IMR-90 (cell line): ENCODE measurements at regions not wholly inside any gene's neighbourhood (a gene's known extent, or its start where the extent isn't known, plus 50 kb on each side); places are given as distances from the start of the nearest gene placed in this dataset.

Experiments
- ATAC-seq: fragments of 200-7000 bp; cut with Tn5 transposase; 2 replicates; pipeline ENCODE4 v1.9.1; 2020; ENCODE audit warnings: low read depth, mild to moderate bottlenecking, moderate library complexity
- BruUV-seq: library from RNA; stranded (reverse); fragments of 400-500 nt; replicated peaks from 2 replicates; lab custom pipeline; 2021; lab: Mats Ljungman, UMichigan
- CTCF ChIA-PET: fragments of 300-600 bp; formaldehyde crosslinking; extraction: SDS; loops from one replicate; lab custom pipeline; 2021; ENCODE audit warnings: antibody characterized with exemption; lab: Yijun Ruan, JAX
- POLR2A ChIA-PET: fragments of 300-600 bp; sonication (Branson Sonifier 250); formaldehyde crosslinking; loops from one replicate; lab custom pipeline; 2022; ENCODE audit warnings: antibody characterized with exemption; ENCODE audit not compliant: unreplicated experiment; lab: Charles Lee
- DNase-seq: peaks from one replicate; pipeline ENCODE4 v3.0.0; 2013
- H2AFZ ChIP-seq: replicated peaks from 2 replicates; pipeline ENCODE3; 2013; ENCODE audit warnings: low read length, mild to moderate bottlenecking; ENCODE audit not compliant: poor library complexity
- H2AK5ac ChIP-seq: 2 replicates; pipeline ENCODE4 v1.6.1; 2013; ENCODE audit warnings: low read depth, low read length, inconsistent platforms
- H2AK9ac ChIP-seq: replicated peaks from 2 replicates; pipeline ENCODE3; 2013; ENCODE audit warnings: mild to moderate bottlenecking, low read depth, low read length, moderate library complexity; ENCODE audit not compliant: poor library complexity
- H2BK120ac ChIP-seq: 2 replicates; pipeline ENCODE4 v1.6.1; 2013; ENCODE audit warnings: low read depth, low read length, inconsistent platforms
- H2BK15ac ChIP-seq: 3 replicates; pipeline ENCODE4 v1.6.1; 2013; ENCODE audit warnings: low read depth, low read length, inconsistent platforms
- H2BK20ac ChIP-seq: 2 replicates; pipeline ENCODE4 v1.6.1; 2013; ENCODE audit warnings: low read depth, mild to moderate bottlenecking, inconsistent platforms, low read length, moderate library complexity
- H2BK5ac ChIP-seq: 2 replicates; pipeline ENCODE4 v1.6.1; 2013; ENCODE audit warnings: mild to moderate bottlenecking, low read depth, low read length, inconsistent platforms; ENCODE audit not compliant: poor library complexity, severe bottlenecking
- H3K14ac ChIP-seq: replicated peaks from 2 replicates; pipeline ENCODE4 v1.6.1; 2013; ENCODE audit warnings: low read depth, low read length, inconsistent platforms
- H3K18ac ChIP-seq: 2 replicates; pipeline ENCODE4 v1.6.1; 2013; ENCODE audit warnings: low read depth, low read length, control low read depth
- H3K23ac ChIP-seq: 2 replicates; pipeline ENCODE4 v1.6.1; 2013; ENCODE audit warnings: low read depth, low read length, inconsistent platforms
- H3K27ac ChIP-seq: 2 replicates; pipeline ENCODE4 v1.5.1; 2013; ENCODE audit warnings: mild to moderate bottlenecking, control low read depth, low read length; ENCODE audit not compliant: insufficient read depth
- H3K27me3 ChIP-seq: 2 replicates; pipeline ENCODE4 v1.6.1; 2013; ENCODE audit warnings: low read length; ENCODE audit not compliant: control insufficient read depth, insufficient read depth
- H3K36me3 ChIP-seq: 2 replicates; pipeline ENCODE4 v1.6.1; 2013; ENCODE audit warnings: low read length, mixed read lengths; ENCODE audit not compliant: control insufficient read depth, insufficient read depth
- H3K4ac ChIP-seq: 2 replicates; pipeline ENCODE4 v1.6.1; 2013; ENCODE audit warnings: low read depth, low read length, inconsistent platforms
- H3K4me1 ChIP-seq: 2 replicates; pipeline ENCODE4 v1.6.1; 2013; ENCODE audit warnings: low read length, mixed read lengths; ENCODE audit not compliant: control insufficient read depth, insufficient read depth
- H3K4me2 ChIP-seq: 2 replicates; pipeline ENCODE4 v1.6.1; 2013; ENCODE audit warnings: low read depth, mild to moderate bottlenecking, control low read depth, low read length, moderate library complexity
- H3K4me3 ChIP-seq: 2 replicates; pipeline ENCODE4 v1.5.1; 2013; ENCODE audit warnings: low read depth, mild to moderate bottlenecking, control low read depth, low read length, moderate library complexity; ENCODE audit not compliant: insufficient read depth
- H3K56ac ChIP-seq: 2 replicates; pipeline ENCODE4 v1.6.1; 2013; ENCODE audit warnings: low read length, inconsistent platforms; ENCODE audit not compliant: insufficient read depth; ENCODE audit errors: extremely low read depth
- H3K79me1 ChIP-seq, 2 experiments: 2 replicates each; pipeline ENCODE4 v1.6.1; 2013; ENCODE audit warnings: low read length in 2 of 2, inconsistent platforms in 1 of 2, low read depth in 1 of 2
- H3K9ac ChIP-seq: 2 replicates; pipeline ENCODE4 v1.6.1; 2013; ENCODE audit warnings: low read depth, low read length, control low read depth
- H3K9me1 ChIP-seq: 2 replicates; pipeline ENCODE4 v1.6.1; 2013; ENCODE audit warnings: low read length, inconsistent platforms; ENCODE audit not compliant: insufficient read depth
- H3K9me3 ChIP-seq: 2 replicates; pipeline ENCODE4 v1.6.1; 2013; ENCODE audit warnings: low read length; ENCODE audit not compliant: control insufficient read depth, insufficient read depth
- H4K20me1 ChIP-seq: 2 replicates; pipeline ENCODE4 v1.6.1; 2013; ENCODE audit warnings: low read length, inconsistent platforms; ENCODE audit not compliant: insufficient read depth
- H4K5ac ChIP-seq: 2 replicates; pipeline ENCODE4 v1.6.1; 2013; ENCODE audit warnings: mild to moderate bottlenecking, low read depth, low read length, control low read depth
- H4K8ac ChIP-seq, 2 experiments: 2 replicates each; pipeline ENCODE4 v1.6.1; 2013; ENCODE audit warnings: low read depth in 2 of 2, low read length in 2 of 2, control low read depth in 1 of 2, inconsistent platforms in 1 of 2
- H4K91ac ChIP-seq: 2 replicates; pipeline ENCODE4 v1.6.1; 2013; ENCODE audit warnings: low read depth, low read length, inconsistent platforms; ENCODE audit not compliant: insufficient read depth
- FOS ChIP-seq: fragments of 150-350 bp; IDR thresholded peaks from 2 replicates; pipeline ENCODE4 v1.6.1; 2016; ENCODE audit warnings: low read depth, low read length
- MAFK ChIP-seq: IDR thresholded peaks from 2 replicates; pipeline ENCODE4 v1.6.1; 2012; ENCODE audit warnings: low read depth, low read length, improper control_type of control experiment
- WGBS, 2 experiments: methylation state at CpG; one replicate each; pipeline versions ENCODE4 v1.1.5 to v1.1.7; 2013; ENCODE audit warnings: missing lambda C conversion rate in 2 of 2; ENCODE audit not compliant: insufficient read length in 1 of 2; ENCODE audit errors: extremely low coverage in 2 of 2; 5-methylcytosine and 5-hydroxymethylcytosine counted together
- dilution Hi-C: fragments of 300-500 bp; cut with HindIII; formaldehyde crosslinking; loops from one replicate; pipeline ENCODE4 v1.14.3; 2018; ENCODE audit warnings: low sequenced_read_pairs; ENCODE audit not compliant: unreplicated experiment
- in situ Hi-C: fragments of 300-500 bp; cut with MboI; formaldehyde crosslinking; loops from 3 replicates; pipeline ENCODE4 v1.14.3; 2019; ENCODE audit warnings: low sequenced_read_pairs, inconsistent platforms, mixed read lengths
- intact Hi-C: fragments of 100-400 bp; cut with micrococcal nuclease; formaldehyde crosslinking; loops from 2 replicates; pipeline ENCODE4 v1.10.0; 2022

DNA sequence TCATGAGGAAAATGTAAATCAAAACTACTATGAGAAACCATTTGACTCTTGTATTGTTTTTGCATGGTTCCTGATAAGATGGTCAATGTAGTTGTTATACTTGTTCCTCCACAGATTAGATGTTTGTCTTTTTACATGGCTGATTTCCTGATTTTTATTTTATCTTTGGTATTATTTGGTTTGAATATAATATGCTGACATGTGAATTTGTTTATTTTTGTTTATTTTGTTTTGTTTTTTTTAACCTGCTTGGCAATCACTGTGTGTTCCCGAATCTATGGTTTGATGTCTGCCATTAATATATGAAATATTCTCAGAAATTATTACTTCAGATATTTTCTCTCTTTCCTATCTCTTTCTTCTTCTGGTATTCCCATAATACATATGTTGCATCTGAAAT, 899.5 kb upstream of the ADGRB3 start:
- no TSS peak for BruUV-seq
- no peak overlapping the region for H4K5ac ChIP-seq
- in situ Hi-C loops (no loop called here), dilution Hi-C loops (no loop called here), intact Hi-C loops (no loop called here)
- no peak overlapping the region for H3K18ac ChIP-seq
- no peak overlapping the region for H2AK5ac ChIP-seq
- no peaks in the 10 kb centered on the region for H3K79me1 ChIP-seq
- no peaks in the 10 kb centered on the region for H3K4me1 ChIP-seq
- ATAC-seq, result no peak
- no peaks in the 10 kb centered on the region for H3K27me3 ChIP-seq
- ChIA-PET CTCF (no interaction called here), POLR2A (no interaction called here)
- no CpG with 5 or more reads among the region's 1 CpG for WGBS, 2 experiments
- H2AK9ac ChIP-seq, result no peak overlapping the region
- H2BK5ac ChIP-seq, result no peak overlapping the region
- no peak overlapping the region for H4K91ac ChIP-seq
- TF ChIP-seq MAFK (peak; percentile 68), FOS (no peak)
- no peak overlapping the region for H3K56ac ChIP-seq
- H3K4me2 ChIP-seq, result no peak overlapping the region
- no peaks in the 10 kb centered on the region for H3K36me3 ChIP-seq
- H2BK15ac ChIP-seq, result no peak overlapping the region
- DNase-seq, result no peak
- H3K9ac ChIP-seq, result no peak overlapping the region
- H3K27ac ChIP-seq, result no peak overlapping the region
- no peaks in the 10 kb centered on the region for H3K9me1 ChIP-seq
- no peak overlapping the region for H3K4me3 ChIP-seq
- H3K14ac ChIP-seq, result no peak overlapping the region
- no peak overlapping the region for H4K8ac ChIP-seq
- no peak overlapping the region for H3K23ac ChIP-seq
- no peak overlapping the region for H3K4ac ChIP-seq
- H2BK120ac ChIP-seq, result no peak overlapping the region
- H2BK20ac ChIP-seq, result no peak overlapping the region
- no peaks in the 10 kb centered on the region for H4K20me1 ChIP-seq
- H3K9me3 ChIP-seq, result peaks cover 7% of the 10 kb centered on the region; the same call in 1 of the 2 replicates
- H2AFZ ChIP-seq, result no peak overlapping the region
